A549 (cell line): ENCODE measurements at regions not wholly inside any gene's neighbourhood (a gene's known extent, or its start where the extent isn't known, plus 50 kb on each side); places are given as distances from the start of the nearest gene placed in this dataset.

Experiments
- ATAC-seq, 2 experiments: fragments of 200-7000 bp in 1 of 2; fragments of >200 bp in 1 of 2; cut with Nextera tagmentation in 1 of 2; cut with Tn5 transposase in 1 of 2; 3 replicates each; pipeline versions ENCODE4 v1.8.0 to v1.9.1; 2018 to 2020; ENCODE audit warnings: mild to moderate bottlenecking in 1 of 2, moderate library complexity in 1 of 2
- CTCF ChIA-PET: fragments of 300-600 bp; sonication (Branson Sonifier 250); formaldehyde crosslinking; extraction: SDS; loops from one replicate; lab custom pipeline; 2021; ENCODE audit warnings: antibody characterized with exemption, inconsistent platforms; lab: Yijun Ruan, JAX
- POLR2A ChIA-PET: fragments of 350-600 bp; formaldehyde crosslinking; extraction: SDS; loops from one replicate; lab custom pipeline; 2021; ENCODE audit warnings: antibody characterized with exemption, inconsistent platforms; lab: Yijun Ruan, JAX
- DNase-seq, 2 experiments: peaks; one replicate each; pipeline versions ENCODE4 v3.0.0 to v3.0.0-alpha.2; 2011 to 2016; ENCODE audit warnings: low read depth in 1 of 2, low spot score in 1 of 2
- FAIRE-seq: peaks from 2 replicates; lab custom pipeline; 2011; peaks lifted over from hg19 to GRCh38; lab: Jason Lieb, UNC
- H3K27ac ChIP-seq, 2 experiments: fragments of >200 bp; sonication (Bioruptor Twin); formaldehyde crosslinking; 3 replicates each; pipeline ENCODE4 v1.5.1; 2016 to 2017
- H3K4me1 ChIP-seq: fragments of >200 bp; sonication (Bioruptor Twin); formaldehyde crosslinking; 3 replicates; pipeline ENCODE4 v1.6.1; 2016
- H3K4me2 ChIP-seq: fragments of >200 bp; sonication (Bioruptor Twin); formaldehyde crosslinking; 3 replicates; pipeline ENCODE4 v1.6.1; 2016
- H3K4me3 ChIP-seq: fragments of >200 bp; sonication (Bioruptor Twin); formaldehyde crosslinking; 3 replicates; pipeline ENCODE4 v1.5.1; 2016
- H3K9me3 ChIP-seq: fragments of >200 bp; sonication (Bioruptor Twin); formaldehyde crosslinking; 3 replicates; pipeline ENCODE4 v1.6.1; 2016
- BHLHE40 ChIP-seq: IDR thresholded peaks from 2 replicates; pipeline ENCODE4 v1.6.1; 2012; ENCODE audit warnings: low read depth, low read length, inconsistent platforms
- CBX8 ChIP-seq: fragments of 200-600 bp; sonication (generic); IDR thresholded peaks from 2 replicates; pipeline ENCODE4 v1.6.1; 2016
- CEBPB ChIP-seq, 2 experiments: fragments of >200 bp in 1 of 2; sonication (Bioruptor Twin) in 1 of 2; formaldehyde crosslinking in 1 of 2; IDR thresholded peaks; 2 replicates each; pipeline ENCODE4 v1.6.1; 2012 to 2016
- CHD4 ChIP-seq: fragments of 200-600 bp; sonication (generic); IDR thresholded peaks from 2 replicates; pipeline ENCODE4 v1.6.1; 2016; ENCODE audit warnings: antibody characterized with exemption, mild to moderate bottlenecking, borderline replicate concordance
- E2F6 ChIP-seq: IDR thresholded peaks from 2 replicates; pipeline ENCODE4 v1.6.1; 2012; ENCODE audit warnings: low read depth, borderline replicate concordance
- EHF ChIP-seq: fragments of 250-450 bp; sonication (Bioruptor Pico); IDR thresholded peaks from 2 replicates; pipeline ENCODE4 v1.5.0; 2020; ENCODE audit warnings: mild to moderate bottlenecking
- EHMT2 ChIP-seq: fragments of 200-600 bp; sonication (generic); IDR thresholded peaks from 2 replicates; pipeline ENCODE4 v1.6.1; 2016; ENCODE audit warnings: antibody characterized with exemption, low read depth, mild to moderate bottlenecking, moderate library complexity
- EP300 ChIP-seq, 2 experiments: fragments of >200 bp; sonication (Bioruptor Twin); formaldehyde crosslinking; IDR thresholded peaks; 2 replicates in 1 of 2; 3 replicates in 1 of 2; pipeline ENCODE4 v1.6.1; 2016 to 2017
- FOXS1 ChIP-seq: fragments of 250-450 bp; sonication (Bioruptor Pico); IDR thresholded peaks from 2 replicates; pipeline ENCODE4 v1.5.0; 2020; ENCODE audit warnings: mild to moderate bottlenecking, moderate library complexity
- GATA3 ChIP-seq: IDR thresholded peaks from 2 replicates; pipeline ENCODE4 v1.6.1; 2012; ENCODE audit warnings: borderline replicate concordance
- HDAC2 ChIP-seq: fragments of 200-600 bp; sonication (generic); IDR thresholded peaks from 2 replicates; pipeline ENCODE4 v1.6.1; 2016
- HEYL ChIP-seq: fragments of 250-450 bp; sonication (Bioruptor Pico); IDR thresholded peaks from 2 replicates; pipeline ENCODE4 v1.8.0; 2021; ENCODE audit warnings: mild to moderate bottlenecking, moderate library complexity
- HOXA7 ChIP-seq: fragments of 250-450 bp; sonication (Bioruptor Pico); IDR thresholded peaks from 2 replicates; pipeline ENCODE4 v1.5.0; 2020; ENCODE audit warnings: mild to moderate bottlenecking, moderate library complexity
- MAFK ChIP-seq: fragments of 450-650 bp; IDR thresholded peaks from 2 replicates; pipeline ENCODE4 v1.6.1; 2014; ENCODE audit not compliant: partially characterized antibody
- MAZ ChIP-seq: fragments of 150-350 bp; IDR thresholded peaks from 2 replicates; pipeline ENCODE4 v1.6.1; 2014; ENCODE audit warnings: antibody characterized with exemption, low read depth, low read length, borderline replicate concordance
- NFE2L2 ChIP-seq: fragments of 150-350 bp; conservative IDR thresholded peaks from 2 replicates; pipeline ENCODE4 v1.6.1; 2014; ENCODE audit warnings: low read length
- NPAS2 ChIP-seq: fragments of 250-450 bp; sonication (Bioruptor Pico); IDR thresholded peaks from 2 replicates; pipeline ENCODE4 v1.8.0; 2022; ENCODE audit warnings: mild to moderate bottlenecking, moderate library complexity, borderline replicate concordance
- NR3C1 ChIP-seq: fragments of >200 bp; sonication (Bioruptor Twin); formaldehyde crosslinking; IDR thresholded peaks from 3 replicates; pipeline ENCODE4 v1.6.1; 2017
- PHF8 ChIP-seq: fragments of 200-600 bp; sonication (generic); IDR thresholded peaks from 2 replicates; pipeline ENCODE4 v1.6.1; 2016; ENCODE audit warnings: low read depth, mild to moderate bottlenecking, antibody characterized with exemption, moderate library complexity, borderline replicate concordance
- POLR2AphosphoS2 ChIP-seq: conservative IDR thresholded peaks from 2 replicates; pipeline ENCODE4 v1.6.1; 2012; ENCODE audit warnings: low read length, improper control_type of control experiment, inconsistent platforms
- RFX5 ChIP-seq: fragments of 450-650 bp; IDR thresholded peaks from 2 replicates; pipeline ENCODE4 v1.7.1; 2014; ENCODE audit warnings: antibody characterized with exemption, mild to moderate bottlenecking, moderate library complexity
- SMC3 ChIP-seq: fragments of >200 bp; sonication (Bioruptor Twin); formaldehyde crosslinking; IDR thresholded peaks from 3 replicates; pipeline ENCODE4 v1.6.1; 2018; ENCODE audit warnings: inconsistent platforms
- SREBF2 ChIP-seq: fragments of 450-650 bp; IDR thresholded peaks from 2 replicates; pipeline ENCODE4 v1.6.1; 2014; ENCODE audit warnings: mild to moderate bottlenecking, moderate library complexity
- TP53 ChIP-seq: fragments of 250-450 bp; sonication (Bioruptor Pico); IDR thresholded peaks from 2 replicates; pipeline ENCODE4 v1.5.0; 2021; ENCODE audit warnings: mild to moderate bottlenecking, moderate library complexity
- ZFP36 ChIP-seq: fragments of 450-650 bp; IDR thresholded peaks from 2 replicates; pipeline ENCODE4 v1.6.1; 2014; ENCODE audit warnings: borderline replicate concordance; ENCODE audit not compliant: partially characterized antibody
- WGBS: methylation state at CpG from one replicate; pipeline ENCODE4 v1.1.6; 2017; ENCODE audit errors: missing lambda C conversion rate; 5-methylcytosine and 5-hydroxymethylcytosine counted together
- TF ChIP-seq, protein P1 (sequence below): IDR thresholded peaks from 2 replicates; pipeline ENCODE4 v1.6.1; 2012
- TF ChIP-seq, protein P2 (sequence below): fragments of >200 bp; sonication (Bioruptor Twin); formaldehyde crosslinking; IDR thresholded peaks from 2 replicates; pipeline ENCODE4 v1.6.1; 2016
- TF ChIP-seq, protein P3 (sequence below): fragments of 150-350 bp; IDR thresholded peaks from 2 replicates; pipeline ENCODE4 v1.6.1; 2014; ENCODE audit warnings: low read depth, mild to moderate bottlenecking, low read length

- FAIRE-seq (no peak), ATAC-seq (no peak)
- CTCF ChIA-PET = no interaction called here
Observed at GRCh38 chr5:92119110-92119509, 736.0 kb upstream of the ARRDC3 start.

DNA sequence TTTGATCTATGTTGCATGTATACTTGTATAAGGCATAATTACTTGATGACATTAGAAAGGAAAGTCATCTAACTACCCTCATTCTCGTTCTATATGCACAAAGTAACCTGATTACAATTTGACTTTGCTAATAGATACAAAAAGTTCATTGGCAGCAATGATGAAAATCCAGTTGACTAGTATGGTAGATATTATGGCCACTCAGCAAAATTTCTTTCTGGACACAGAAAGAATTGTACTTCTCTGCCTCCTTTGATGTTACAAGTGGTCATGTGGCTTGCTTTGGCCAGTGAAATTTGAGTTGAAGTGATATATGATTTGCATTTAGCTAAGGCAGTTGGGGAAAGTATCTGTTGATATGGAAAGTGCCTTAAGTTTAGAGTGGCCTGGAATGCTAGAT lies 723.7 kb upstream of the ARRDC3 start:
- DNase-seq = no peak
- no peak for FAIRE-seq
- no peak for ATAC-seq
- POLR2A ChIA-PET = no interaction called here
- Histone ChIP-seq H3K4me2 (no peak overlapping the region), H3K9me3 (no peaks in the 10 kb centered on the region)
- CTCF ChIA-PET = no interaction called here
- TF ChIP-seq HOXA7 (no peak), MAFK (peak; percentile 84)
- TF ChIP-seq, all 56 proteins: peak for 1
- H3K27ac ChIP-seq = no peak overlapping the region
- no peaks in the 10 kb centered on the region for H3K4me1 ChIP-seq
- no peak overlapping the region for H3K4me3 ChIP-seq
- WGBS = 18% methylated on average over 1 of the region's 1 CpG

More at GRCh38 chr5:92119110-92119509, 736.0 kb upstream of the ARRDC3 start:
- no peak for DNase-seq
- no peaks in the 10 kb centered on the region for H3K9me3 ChIP-seq
- H3K27ac ChIP-seq = no peak overlapping the region
- POLR2A ChIA-PET = no interaction called here
- H3K4me2 ChIP-seq = no peak overlapping the region
- 96% methylated on average over 1 of the region's 1 CpG for WGBS
- TF ChIP-seq RFX5 = no peak
- no peak for TF ChIP-seq NPAS2 (CRISPR knock-in tag)
- no peak for TF ChIP-seq SMC3
- TF ChIP-seq, protein P1, sequence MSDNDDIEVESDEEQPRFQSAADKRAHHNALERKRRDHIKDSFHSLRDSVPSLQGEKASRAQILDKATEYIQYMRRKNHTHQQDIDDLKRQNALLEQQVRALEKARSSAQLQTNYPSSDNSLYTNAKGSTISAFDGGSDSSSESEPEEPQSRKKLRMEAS = no peak
- no peak for TF ChIP-seq NFE2L2
- TF ChIP-seq GATA3 = no peak
- H3K4me1 ChIP-seq = no peaks in the 10 kb centered on the region
- no peak overlapping the region for H3K4me3 ChIP-seq

DNA sequence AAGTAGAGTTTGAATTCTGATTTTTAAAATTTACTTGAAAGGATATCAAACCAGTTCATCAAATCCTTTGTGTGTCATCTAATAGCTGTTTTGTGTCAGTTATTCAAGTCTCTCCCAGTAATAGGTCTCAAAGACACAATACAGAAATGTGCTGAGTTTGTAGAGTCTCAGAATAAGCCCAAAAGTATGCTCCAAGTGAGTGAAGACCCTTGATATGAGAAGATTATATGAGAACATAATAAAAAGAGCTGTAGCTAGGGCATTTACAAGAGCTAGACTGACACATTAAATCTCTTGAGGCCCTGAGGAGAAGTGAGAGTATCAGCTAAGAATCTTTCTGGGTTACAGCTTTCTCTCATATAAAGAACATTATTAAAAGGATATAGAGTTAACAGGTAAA lies 721.0 kb upstream of the ARRDC3 start:
- no peak for ATAC-seq
- TF ChIP-seq CEBPB (IDR thresholded peaks at IDR 0.05) (no peak), NR3C1 (no peak), TP53 (CRISPR knock-in tag) (no peak), MAZ (no peak), EP300 (IDR thresholded peaks at IDR 0.05) (no peak), ZFP36 (no peak), FOXS1 (CRISPR knock-in tag) (no peak), CBX8 (no peak)
- TF ChIP-seq, protein P2, sequence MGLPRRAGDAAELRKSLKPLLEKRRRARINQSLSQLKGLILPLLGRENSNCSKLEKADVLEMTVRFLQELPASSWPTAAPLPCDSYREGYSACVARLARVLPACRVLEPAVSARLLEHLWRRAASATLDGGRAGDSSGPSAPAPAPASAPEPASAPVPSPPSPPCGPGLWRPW = no peak
- no peak for FAIRE-seq
- Histone ChIP-seq H3K4me3 (no peak overlapping the region), H3K4me1 (no peaks in the 10 kb centered on the region), H3K27ac (no peak overlapping the region), H3K9me3 (no peaks in the 10 kb centered on the region), H3K4me2 (no peak overlapping the region)
- CTCF ChIA-PET = no interaction called here
- POLR2A ChIA-PET = no interaction called here
- no peak for DNase-seq

DNA sequence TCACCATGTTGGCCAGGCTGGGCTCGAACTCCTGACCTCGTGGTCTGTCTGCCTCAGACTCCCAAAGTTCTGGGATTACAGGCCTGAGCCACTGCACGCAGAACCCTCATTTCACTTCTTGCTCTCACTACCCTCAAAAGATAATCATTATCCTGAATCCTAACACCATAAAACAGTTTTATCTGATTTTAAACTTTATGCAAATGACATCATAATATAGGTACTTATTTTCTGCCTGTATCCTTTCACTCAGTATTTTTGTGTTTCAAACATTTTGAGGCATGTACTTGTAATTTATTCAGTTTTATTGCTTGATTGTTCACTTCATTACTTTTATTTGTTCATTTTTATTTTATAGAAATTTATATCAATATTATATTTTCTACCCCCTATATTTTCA lies 719.2 kb upstream of the ARRDC3 start:
- ATAC-seq = no peak
- TF ChIP-seq HDAC2 (no peak), E2F6 (no peak), EP300 (IDR thresholded peaks at IDR 0.05) (no peak), POLR2AphosphoS2 (no peak), NR3C1 (no peak), SMC3 (no peak), HEYL (CRISPR knock-in tag) (no peak), BHLHE40 (no peak), RFX5 (no peak), PHF8 (no peak), EHF (CRISPR knock-in tag) (no peak), ZFP36 (no peak), EHMT2 (no peak), CHD4 (no peak), SREBF2 (no peak)
- TF ChIP-seq, protein P3, sequence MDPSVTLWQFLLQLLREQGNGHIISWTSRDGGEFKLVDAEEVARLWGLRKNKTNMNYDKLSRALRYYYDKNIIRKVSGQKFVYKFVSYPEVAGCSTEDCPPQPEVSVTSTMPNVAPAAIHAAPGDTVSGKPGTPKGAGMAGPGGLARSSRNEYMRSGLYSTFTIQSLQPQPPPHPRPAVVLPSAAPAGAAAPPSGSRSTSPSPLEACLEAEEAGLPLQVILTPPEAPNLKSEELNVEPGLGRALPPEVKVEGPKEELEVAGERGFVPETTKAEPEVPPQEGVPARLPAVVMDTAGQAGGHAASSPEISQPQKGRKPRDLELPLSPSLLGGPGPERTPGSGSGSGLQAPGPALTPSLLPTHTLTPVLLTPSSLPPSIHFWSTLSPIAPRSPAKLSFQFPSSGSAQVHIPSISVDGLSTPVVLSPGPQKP = no peak
- H3K27ac ChIP-seq = no peak overlapping the region
- ChIA-PET CTCF (no interaction called here), POLR2A (no interaction called here)
- no peaks in the 10 kb centered on the region for H3K9me3 ChIP-seq
- 59% methylated on average over 3 of the region's 3 CpGs for WGBS
- DNase-seq = no peak
- FAIRE-seq = no peak
- H3K4me3 ChIP-seq = no peak overlapping the region
- H3K4me2 ChIP-seq = no peak overlapping the region
- no peaks in the 10 kb centered on the region for H3K4me1 ChIP-seq
